Mesenchymal stem cell (in vitro differentiated cells and primary cell): ENCODE measurements at regions not wholly inside any gene's neighbourhood (a gene's known extent, or its start where the extent isn't known, plus 50 kb on each side); places are given as distances from the start of the nearest gene placed in this dataset.

Experiments used
- DNase-seq: peaks from one replicate; pipeline ENCODE4 v3.0.0-alpha.2; 2013
- H2AFZ ChIP-seq: one replicate; pipeline ENCODE4 v1.6.1; 2013; ENCODE audit warnings: low read depth, mild to moderate bottlenecking, control low read depth, inconsistent platforms, low read length, moderate library complexity
- H2AK5ac ChIP-seq: 2 replicates; pipeline ENCODE4 v1.6.1; 2013; ENCODE audit warnings: low read length, moderate library complexity, mild to moderate bottlenecking, inconsistent platforms; ENCODE audit not compliant: severe bottlenecking
- H2BK120ac ChIP-seq: one replicate; pipeline ENCODE4 v1.6.1; 2013; ENCODE audit warnings: low read depth, mild to moderate bottlenecking, inconsistent platforms, low read length, moderate library complexity
- H2BK12ac ChIP-seq, 2 experiments: one replicate each; pipeline ENCODE4 v1.6.1; 2013; ENCODE audit warnings: inconsistent platforms in 2 of 2, low read length in 2 of 2, mild to moderate bottlenecking in 2 of 2, moderate library complexity in 2 of 2, control low read depth in 1 of 2
- H2BK15ac ChIP-seq: one replicate; pipeline ENCODE4 v1.6.1; 2013; ENCODE audit warnings: mild to moderate bottlenecking, low read depth, inconsistent platforms; ENCODE audit not compliant: poor library complexity, severe bottlenecking
- H2BK5ac ChIP-seq: 2 replicates; pipeline ENCODE4 v1.6.1; 2013; ENCODE audit warnings: low read depth, mild to moderate bottlenecking, low read length, control low read depth, inconsistent platforms; ENCODE audit not compliant: poor library complexity, severe bottlenecking
- H3K14ac ChIP-seq, 2 experiments: one replicate each; pipeline ENCODE4 v1.6.1; 2013; ENCODE audit warnings: inconsistent platforms in 2 of 2, low read length in 2 of 2, control low read depth in 1 of 2, mild to moderate bottlenecking in 1 of 2, moderate library complexity in 1 of 2
- H3K18ac ChIP-seq, 2 experiments: one replicate each; pipeline ENCODE4 v1.6.1; 2013; ENCODE audit warnings: inconsistent platforms in 2 of 2, low read length in 2 of 2, control low read depth in 1 of 2, low read depth in 1 of 2, mild to moderate bottlenecking in 1 of 2
- H3K23ac ChIP-seq, 2 experiments: one replicate each; pipeline ENCODE4 v1.6.1; 2013; ENCODE audit warnings: inconsistent platforms in 2 of 2, low read length in 2 of 2, mild to moderate bottlenecking in 2 of 2, moderate library complexity in 2 of 2, control low read depth in 1 of 2
- H3K27ac ChIP-seq: 2 replicates; pipeline ENCODE4 v1.5.1; 2013; ENCODE audit warnings: mild to moderate bottlenecking, moderate library complexity, low read length, control low read depth, inconsistent platforms; ENCODE audit not compliant: poor library complexity, severe bottlenecking
- H3K27me3 ChIP-seq, 2 experiments: 2 replicates each; pipeline versions ENCODE4 v1.6.1 to v1.7.0; 2013; ENCODE audit warnings: low read length in 2 of 2, mild to moderate bottlenecking in 2 of 2, moderate library complexity in 2 of 2, control low read depth in 1 of 2, inconsistent platforms in 1 of 2; ENCODE audit not compliant: control insufficient read depth in 1 of 2, insufficient read depth in 1 of 2
- H3K36me3 ChIP-seq, 2 experiments: 2 replicates each; pipeline versions ENCODE4 v1.6.1 to v1.7.0; 2013; ENCODE audit warnings: low read length in 2 of 2, control low read depth in 1 of 2, inconsistent platforms in 1 of 2, low read depth in 1 of 2, mild to moderate bottlenecking in 1 of 2; ENCODE audit not compliant: insufficient read depth in 2 of 2, control insufficient read depth in 1 of 2
- H3K4ac ChIP-seq, 2 experiments: one replicate each; pipeline ENCODE4 v1.6.1; 2013; ENCODE audit warnings: inconsistent platforms in 2 of 2, low read length in 2 of 2, mild to moderate bottlenecking in 2 of 2, moderate library complexity in 2 of 2, control low read depth in 1 of 2, low read depth in 1 of 2
- H3K4me1 ChIP-seq: 2 replicates; pipeline ENCODE4 v1.6.1; 2013; ENCODE audit warnings: low read depth, low read length, control low read depth; ENCODE audit not compliant: control insufficient read depth, insufficient read depth
- H3K4me2 ChIP-seq: 2 replicates; pipeline ENCODE4 v1.6.1; 2013; ENCODE audit warnings: low read length, mild to moderate bottlenecking, inconsistent platforms; ENCODE audit not compliant: poor library complexity, severe bottlenecking
- H3K4me3 ChIP-seq, 2 experiments: 2 replicates each; pipeline versions ENCODE4 v1.5.1 to v1.7.0; 2013; ENCODE audit warnings: low read length in 2 of 2, mild to moderate bottlenecking in 2 of 2, control low read depth in 1 of 2, low read depth in 1 of 2; ENCODE audit not compliant: insufficient read depth in 1 of 2
- H3K79me1 ChIP-seq: replicated peaks from 2 replicates; pipeline ENCODE4 v1.6.1; 2013; ENCODE audit warnings: mild to moderate bottlenecking, control low read depth, low read length, inconsistent platforms; ENCODE audit not compliant: poor library complexity, severe bottlenecking
- H3K9ac ChIP-seq: 2 replicates; pipeline ENCODE4 v1.7.0; 2013; ENCODE audit warnings: mild to moderate bottlenecking, low read length, moderate library complexity
- H3K9me3 ChIP-seq: 2 replicates; pipeline ENCODE4 v1.7.0; 2013; ENCODE audit warnings: mild to moderate bottlenecking, low read length; ENCODE audit not compliant: control insufficient read depth
- H4K8ac ChIP-seq: one replicate; pipeline ENCODE4 v1.6.1; 2013; ENCODE audit warnings: inconsistent platforms, mild to moderate bottlenecking, low read length, moderate library complexity
- H4K91ac ChIP-seq: one replicate; pipeline ENCODE4 v1.6.1; 2013; ENCODE audit warnings: mild to moderate bottlenecking, low read length, inconsistent platforms
- WGBS: methylation state at CpG from one replicate; pipeline ENCODE4 v1.1.7; 2013; ENCODE audit warnings: mixed read lengths; 5-methylcytosine and 5-hydroxymethylcytosine counted together

DNA sequence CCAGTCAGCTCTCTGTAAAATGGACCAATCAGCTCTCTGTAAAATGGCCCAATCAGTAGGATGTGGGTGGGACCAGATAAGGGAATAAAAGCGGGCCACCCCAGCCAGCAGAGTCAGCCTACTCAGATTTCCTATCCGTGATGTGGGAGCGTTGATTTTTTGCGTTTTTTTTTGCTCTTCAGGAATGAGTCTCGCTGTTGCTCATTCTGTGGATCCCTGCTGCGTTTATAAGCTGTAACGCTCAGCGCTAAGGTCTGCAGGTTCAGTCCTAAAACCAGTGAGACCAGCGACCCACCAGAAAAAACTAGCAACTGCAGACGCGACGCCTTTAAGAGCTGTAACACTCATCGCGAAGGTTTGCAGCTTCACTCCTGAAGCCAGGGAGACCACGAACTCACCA lies 435.7 kb downstream of the SLITRK6 start:
- Histone ChIP-seq H3K4me3 (no peak overlapping the region), H3K27ac (no peak overlapping the region), H3K4ac (no peak overlapping the region), H3K9ac (no peak overlapping the region), H4K8ac (no peak overlapping the region), H2BK12ac (no peak overlapping the region), H2BK5ac (no peak overlapping the region), H3K4me2 (no peak overlapping the region), H2AK5ac (no peak overlapping the region), H2BK15ac (no peak overlapping the region), H3K4me1 (no peaks in the 10 kb centered on the region), H3K18ac (no peak overlapping the region), H3K14ac (no peak overlapping the region), H3K27me3 (no peaks in the 10 kb centered on the region), H3K36me3 (no peaks in the 10 kb centered on the region), H4K91ac (no peak overlapping the region), H3K79me1 (no peaks in the 10 kb centered on the region), H2BK120ac (no peak overlapping the region), H2AFZ (no peak overlapping the region), H3K9me3 (peaks cover 2% of the 10 kb centered on the region), H3K23ac (no peak overlapping the region)
- 98% methylated on average over 15 of the region's 15 CpGs for WGBS
- no peak for DNase-seq

DNA sequence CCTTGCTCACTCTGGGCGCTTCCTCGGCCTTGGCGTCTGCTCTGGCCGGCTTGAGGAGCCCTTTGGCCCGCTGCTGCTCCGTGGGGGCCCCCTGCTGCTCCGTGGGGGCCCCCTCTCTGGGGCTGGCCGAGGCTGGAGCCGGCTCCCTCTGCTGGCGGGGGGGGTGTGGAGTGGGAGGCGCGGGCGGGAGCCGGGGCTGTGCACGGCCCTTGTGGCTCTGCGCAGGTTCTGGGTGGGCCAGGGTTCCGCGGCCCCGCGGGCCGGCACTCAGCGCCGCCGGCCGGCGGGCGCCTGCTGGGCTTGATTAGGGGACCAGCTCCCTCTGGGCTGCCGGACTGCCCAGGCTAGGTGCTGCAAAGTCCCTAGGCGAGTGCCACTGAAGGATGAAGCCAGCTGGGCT lies 436.2 kb downstream of the SLITRK6 start:
- no peak overlapping the region for H2BK120ac ChIP-seq
- no peak overlapping the region for H3K4me3 ChIP-seq
- no peak overlapping the region for H2BK12ac ChIP-seq
- no peak overlapping the region for H2BK5ac ChIP-seq
- no peak overlapping the region for H3K23ac ChIP-seq
- H3K36me3 ChIP-seq, result no peaks in the 10 kb centered on the region
- H3K9me3 ChIP-seq, result peaks cover 3% of the 10 kb centered on the region
- H3K14ac ChIP-seq, result no peak overlapping the region
- no peak overlapping the region for H3K18ac ChIP-seq
- H4K91ac ChIP-seq, result no peak overlapping the region
- no peaks in the 10 kb centered on the region for H3K4me1 ChIP-seq
- no peak overlapping the region for H3K27ac ChIP-seq
- no peak overlapping the region for H3K9ac ChIP-seq
- H2AFZ ChIP-seq, result no peak overlapping the region
- 98% methylated on average over 19 of the region's 29 CpGs for WGBS
- no peaks in the 10 kb centered on the region for H3K79me1 ChIP-seq
- H3K27me3 ChIP-seq, result no peaks in the 10 kb centered on the region
- no peak for DNase-seq
- H4K8ac ChIP-seq, result no peak overlapping the region
- no peak overlapping the region for H3K4ac ChIP-seq
- no peak overlapping the region for H3K4me2 ChIP-seq
- H2AK5ac ChIP-seq, result no peak overlapping the region
- no peak overlapping the region for H2BK15ac ChIP-seq

DNA sequence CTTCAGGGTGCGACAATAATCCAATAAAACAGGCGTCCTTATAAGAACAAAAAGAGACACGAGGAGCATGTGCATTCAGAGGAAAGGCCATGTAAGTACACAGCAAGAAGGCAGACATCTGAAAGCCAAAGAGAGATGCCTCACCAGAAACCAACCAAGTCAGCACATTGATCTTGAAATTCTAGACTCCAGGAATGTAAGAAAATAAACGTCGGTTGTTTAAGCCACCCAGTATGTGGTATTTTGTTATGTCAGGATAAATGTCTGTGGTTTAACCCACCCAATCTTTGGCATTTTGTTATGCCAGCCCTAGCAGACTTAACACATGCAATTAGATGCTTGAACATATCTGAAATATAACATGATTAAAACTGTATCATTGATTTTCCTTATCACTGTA lies 452.0 kb downstream of the SLITRK6 start:
- H2AFZ ChIP-seq, result no peak overlapping the region
- H3K36me3 ChIP-seq, result no peaks in the 10 kb centered on the region
- WGBS, result 66% methylated on average over 5 of the region's 5 CpGs
- no peak overlapping the region for H2BK15ac ChIP-seq
- no peaks in the 10 kb centered on the region for H3K79me1 ChIP-seq
- no peak overlapping the region for H3K4me2 ChIP-seq
- H3K27me3 ChIP-seq, result no peaks in the 10 kb centered on the region
- no peak overlapping the region for H3K27ac ChIP-seq
- no peak overlapping the region for H4K8ac ChIP-seq
- no peak overlapping the region for H3K23ac ChIP-seq
- H3K4me3 ChIP-seq, result no peak overlapping the region
- H2BK12ac ChIP-seq, result no peak overlapping the region
- no peak overlapping the region for H2BK120ac ChIP-seq
- no peak overlapping the region for H2AK5ac ChIP-seq
- H3K18ac ChIP-seq, result no peak overlapping the region
- H3K9ac ChIP-seq, result no peak overlapping the region
- H3K4me1 ChIP-seq, result no peaks in the 10 kb centered on the region
- H2BK5ac ChIP-seq, result no peak overlapping the region
- no peak overlapping the region for H4K91ac ChIP-seq
- DNase-seq, result peak; percentile 33
- H3K9me3 ChIP-seq, result no peaks in the 10 kb centered on the region
- no peak overlapping the region for H3K14ac ChIP-seq
- no peak overlapping the region for H3K4ac ChIP-seq

DNA sequence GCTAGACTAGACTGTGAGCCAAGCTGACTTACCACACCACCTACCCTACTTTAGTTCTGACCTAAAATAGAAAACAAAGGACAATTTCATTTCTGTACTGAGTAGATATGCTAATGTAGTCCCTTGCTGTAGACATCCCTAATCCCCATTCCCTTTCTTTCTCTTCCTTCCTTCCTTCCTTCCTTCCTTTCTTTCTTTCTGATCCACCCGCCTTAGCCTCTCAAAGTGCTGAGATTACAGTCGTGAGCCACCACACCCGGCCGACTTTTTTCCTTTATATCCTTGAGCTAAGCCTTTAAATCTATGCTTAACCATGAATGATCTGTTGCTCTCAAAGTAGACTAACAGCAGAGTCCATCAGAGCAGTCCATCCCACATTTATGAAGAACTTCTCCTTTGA lies 465.0 kb downstream of the SLITRK6 start:
- no peak overlapping the region for H3K18ac ChIP-seq
- no peak overlapping the region for H2BK120ac ChIP-seq
- WGBS, result 92% methylated on average over 4 of the region's 4 CpGs
- peaks cover 8% of the 10 kb centered on the region for H3K9me3 ChIP-seq
- no peak overlapping the region for H3K4me2 ChIP-seq
- H2BK5ac ChIP-seq, result no peak overlapping the region
- no peak overlapping the region for H2AK5ac ChIP-seq
- H3K27ac ChIP-seq, result no peak overlapping the region
- H4K91ac ChIP-seq, result no peak overlapping the region
- no peaks in the 10 kb centered on the region for H3K4me1 ChIP-seq
- no peak overlapping the region for H2BK15ac ChIP-seq
- no peak overlapping the region for H2AFZ ChIP-seq
- H3K79me1 ChIP-seq, result no peaks in the 10 kb centered on the region
- no peak for DNase-seq
- H3K23ac ChIP-seq, result no peak overlapping the region
- H2BK12ac ChIP-seq, result no peak overlapping the region
- no peak overlapping the region for H3K9ac ChIP-seq
- H3K4me3 ChIP-seq, result no peak overlapping the region
- H4K8ac ChIP-seq, result no peak overlapping the region
- no peak overlapping the region for H3K14ac ChIP-seq
- H3K36me3 ChIP-seq, result no peaks in the 10 kb centered on the region
- H3K27me3 ChIP-seq, result no peaks in the 10 kb centered on the region
- H3K4ac ChIP-seq, result no peak overlapping the region
